HG03060 (cell line): ENCODE measurements at regions not wholly inside any gene's neighbourhood (a gene's known extent, or its start where the extent isn't known, plus 50 kb on each side); places are given as distances from the start of the nearest gene placed in this dataset.
"Not testable (repeated sequence)": the region's sequence is repeated elsewhere in the genome, so short reads cannot be mapped to it uniquely, and the experiment has no call there.

ENCODE experiments used
- ATAC-seq: cut with Tn5 transposase; IDR thresholded peaks from one replicate; pipeline ENCODE4 v1.9.1; 2021; ENCODE audit warnings: low read depth, moderate number of reproducible peaks; ENCODE audit not compliant: unreplicated experiment

GRCh38 chr16:59699786-59700185, 965.7 kb upstream of the GOT2 start:
- ATAC-seq, result no peak

GRCh38 chr16:59698346-59699020, 964.4 kb upstream of the GOT2 start:
- ATAC-seq, result no peak

- no peak for ATAC-seq
Observed at GRCh38 chr16:59697761-59698160, 963.6 kb upstream of the GOT2 start.

GRCh38 chr16:59697236-59697635, 963.1 kb upstream of the GOT2 start:
- ATAC-seq, result no peak

GRCh38 chr16:59696495-59696894, 962.4 kb upstream of the GOT2 start:
- no peak for ATAC-seq

- ATAC-seq, result no peak
Observed at GRCh38 chr16:59690216-59690615, 956.1 kb upstream of the GOT2 start.

GRCh38 chr16:59688006-59688405, 953.9 kb upstream of the GOT2 start:
- ATAC-seq, result no peak

GRCh38 chr16:59686405-59686804, 952.3 kb upstream of the GOT2 start:
- no peak for ATAC-seq

- no peak for ATAC-seq
Observed at GRCh38 chr16:59684911-59685310, 950.8 kb upstream of the GOT2 start.

- ATAC-seq, result no peak
Observed at GRCh38 chr16:59683709-59684108, 949.6 kb upstream of the GOT2 start.

- no peak for ATAC-seq
Observed at GRCh38 chr16:59665618-59666220, 931.6 kb upstream of the GOT2 start.

GRCh38 chr16:59658572-59658971, 924.5 kb upstream of the GOT2 start:
- ATAC-seq, result no peak

- no peak for ATAC-seq
Observed at GRCh38 chr16:59655031-59655430, 920.9 kb upstream of the GOT2 start.

GRCh38 chr16:59654455-59654854, 920.3 kb upstream of the GOT2 start:
- no peak for ATAC-seq

- ATAC-seq, result no peak
Observed at GRCh38 chr16:59651662-59652061, 917.5 kb upstream of the GOT2 start.

GRCh38 chr16:59645194-59645593, 911.1 kb upstream of the GOT2 start:
- no peak for ATAC-seq

- no peak for ATAC-seq
Observed at GRCh38 chr16:59635674-59636073, 901.6 kb upstream of the GOT2 start.

GRCh38 chr16:59634951-59635350, 900.8 kb upstream of the GOT2 start:
- no peak for ATAC-seq

- no peak for ATAC-seq
Observed at GRCh38 chr16:59634004-59634579, 900.0 kb upstream of the GOT2 start.

GRCh38 chr16:59632276-59632855, 898.2 kb upstream of the GOT2 start:
- no peak for ATAC-seq

GRCh38 chr16:59624381-59624780, 890.3 kb upstream of the GOT2 start:
- ATAC-seq, result not testable (repeated sequence)
